ENCODE measurements at regions not wholly inside any gene's neighbourhood (a gene's known extent, or its start where the extent isn't known, plus 50 kb on each side); places are given as distances from the start of the nearest gene placed in this dataset.

DNA sequence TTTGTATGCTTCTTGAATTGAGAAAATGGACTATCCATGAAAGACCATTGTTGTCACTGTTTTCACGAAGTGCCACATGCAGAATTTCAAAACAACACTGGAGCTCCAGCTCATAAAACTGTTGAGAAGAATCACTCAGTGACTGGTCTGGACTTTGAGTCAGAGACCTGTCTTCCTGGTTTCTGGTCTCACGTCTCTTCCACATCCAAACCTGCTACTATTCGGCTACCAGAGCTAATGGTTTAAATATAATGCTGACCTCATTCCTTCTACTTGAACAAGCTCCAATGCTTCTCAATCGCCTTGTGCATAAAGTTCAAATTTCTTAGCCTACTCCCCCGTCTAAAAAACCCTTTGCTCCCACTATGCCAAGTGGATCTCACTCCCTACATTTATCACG is 227.9 kb upstream of the NR2F2 start:
- no peak overlapping the region for H3K4me3 Mint-ChIP-seq
- H3K27me3 Mint-ChIP-seq = no peaks in the 10 kb centered on the region
- H3K4me1 Mint-ChIP-seq = no peaks in the 10 kb centered on the region
- H3K9me3 Mint-ChIP-seq = no peaks in the 10 kb centered on the region
- no peaks in the 10 kb centered on the region for H3K36me3 Mint-ChIP-seq
- H3K27ac Mint-ChIP-seq = no peak overlapping the region
- CTCF ChIA-PET = no interaction called here
- DNase-seq = no peak

DNA sequence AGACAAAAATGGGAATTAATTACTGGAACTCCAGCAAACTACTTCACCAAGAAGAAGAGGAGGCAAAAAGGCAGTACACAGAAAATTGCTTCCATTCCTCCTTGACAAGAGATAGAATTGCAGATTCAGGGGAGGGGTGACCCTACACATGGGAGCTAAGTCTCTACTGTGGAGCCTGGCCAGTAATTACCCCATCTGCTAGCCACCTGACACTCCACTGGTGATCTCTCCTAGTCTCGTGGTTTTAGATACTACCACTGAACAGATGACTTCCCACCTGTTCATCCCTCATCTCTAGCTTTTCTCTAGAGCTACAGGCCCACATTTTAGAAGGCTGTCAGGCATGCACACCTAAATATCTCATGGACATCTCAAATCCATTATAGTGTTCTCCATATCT is 224.3 kb upstream of the NR2F2 start:
- CTCF ChIA-PET = no interaction called here
- Mint-ChIP-seq H3K4me1 (no peaks in the 10 kb centered on the region), H3K27ac (no peak overlapping the region), H3K4me3 (no peak overlapping the region), H3K27me3 (no peaks in the 10 kb centered on the region), H3K36me3 (no peaks in the 10 kb centered on the region), H3K9me3 (no peaks in the 10 kb centered on the region)
- no peak for DNase-seq

DNA sequence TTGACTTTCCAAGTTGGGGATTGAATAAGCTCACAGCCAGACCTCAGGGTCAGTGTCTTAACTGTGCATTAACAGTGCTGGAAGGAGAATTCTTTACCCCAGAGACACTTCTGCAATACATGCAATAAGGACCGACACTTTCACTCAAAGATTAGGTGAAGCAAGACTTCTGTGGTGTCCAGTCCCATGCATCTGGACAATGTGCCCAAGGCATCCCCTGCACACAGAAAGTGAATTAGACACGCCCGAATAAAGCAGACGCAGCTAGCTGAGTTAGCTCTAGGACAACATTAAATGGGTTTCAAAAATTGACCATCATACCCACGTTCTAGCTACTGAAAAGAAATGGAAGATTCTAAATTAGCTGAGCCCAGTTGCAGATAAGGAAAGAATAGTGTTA is 223.9 kb upstream of the NR2F2 start:
- Mint-ChIP-seq H3K27ac (no peak overlapping the region), H3K27me3 (no peaks in the 10 kb centered on the region), H3K4me3 (no peak overlapping the region), H3K36me3 (no peaks in the 10 kb centered on the region), H3K9me3 (no peaks in the 10 kb centered on the region), H3K4me1 (no peaks in the 10 kb centered on the region)
- CTCF ChIA-PET = no interaction called here
- no peak for DNase-seq

DNA sequence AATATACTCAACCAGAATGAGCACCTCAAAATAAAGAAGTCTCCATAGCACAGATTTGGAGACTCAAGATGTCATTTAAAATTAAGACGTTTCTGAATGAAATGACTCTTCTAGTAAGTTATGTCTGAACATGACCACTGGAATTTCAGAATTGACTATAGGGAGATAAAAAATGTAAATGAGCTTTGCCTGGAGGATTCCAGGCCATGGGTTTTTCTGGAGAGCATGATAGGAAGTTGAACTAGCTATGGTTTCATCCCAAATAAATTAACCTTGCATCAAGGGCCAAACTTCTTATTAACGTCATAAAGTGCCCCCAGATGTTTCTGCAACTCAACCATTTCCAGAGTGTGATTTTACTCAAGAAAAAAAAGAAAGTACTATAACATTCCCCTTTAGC is 222.6 kb upstream of the NR2F2 start:
- Mint-ChIP-seq H3K27ac (no peak overlapping the region), H3K4me1 (no peaks in the 10 kb centered on the region), H3K27me3 (no peaks in the 10 kb centered on the region), H3K9me3 (no peaks in the 10 kb centered on the region), H3K4me3 (no peak overlapping the region), H3K36me3 (no peaks in the 10 kb centered on the region)
- CTCF ChIA-PET = no interaction called here
- DNase-seq = no peak

DNA sequence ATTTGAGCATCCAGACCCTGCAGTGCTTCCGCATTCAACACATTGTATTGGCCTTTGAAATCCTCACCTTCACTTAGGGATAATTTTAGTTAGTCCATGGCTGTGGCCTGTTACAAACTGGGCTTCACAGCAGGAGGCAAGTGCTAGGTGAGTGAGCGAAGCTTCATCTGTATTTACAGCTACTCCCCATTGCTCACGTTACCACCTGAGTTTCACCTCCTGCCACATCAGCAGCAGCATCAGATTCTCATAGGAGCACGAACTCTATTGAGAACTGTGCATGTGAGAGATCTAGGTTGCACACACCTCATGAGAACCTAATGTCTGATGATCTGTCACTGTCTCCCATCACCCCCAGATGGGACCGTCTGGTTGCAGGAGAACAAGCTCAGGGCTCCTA is 222.1 kb upstream of the NR2F2 start:
- H3K4me3 Mint-ChIP-seq = no peak overlapping the region
- no peaks in the 10 kb centered on the region for H3K9me3 Mint-ChIP-seq
- H3K27ac Mint-ChIP-seq = no peak overlapping the region
- no peaks in the 10 kb centered on the region for H3K36me3 Mint-ChIP-seq
- no peak for DNase-seq
- CTCF ChIA-PET = no interaction called here
- no peaks in the 10 kb centered on the region for H3K27me3 Mint-ChIP-seq
- no peaks in the 10 kb centered on the region for H3K4me1 Mint-ChIP-seq

DNA sequence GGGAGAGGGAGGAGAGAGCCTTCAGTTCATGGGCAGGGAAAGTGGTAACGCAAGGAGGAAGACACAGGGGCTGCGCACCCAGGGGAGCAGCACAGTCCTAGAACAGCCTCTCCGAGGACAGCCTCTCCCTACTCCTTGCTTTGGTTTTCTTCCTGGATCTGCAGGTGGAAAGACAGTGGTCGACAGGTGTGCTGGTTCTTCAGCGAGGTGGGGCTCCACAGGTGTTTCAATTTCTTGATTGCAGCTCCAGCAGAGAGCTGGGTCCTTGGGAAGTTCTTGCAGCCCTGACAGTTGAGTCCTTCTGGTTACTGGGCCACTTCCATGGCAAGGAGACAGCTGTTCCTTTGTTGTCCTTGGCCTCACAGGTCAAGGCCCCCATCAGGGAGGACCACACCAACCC is 220.7 kb upstream of the NR2F2 start:
- H3K27ac Mint-ChIP-seq = no peak overlapping the region
- no peaks in the 10 kb centered on the region for H3K4me1 Mint-ChIP-seq
- CTCF ChIA-PET = no interaction called here
- no peaks in the 10 kb centered on the region for H3K9me3 Mint-ChIP-seq
- H3K36me3 Mint-ChIP-seq = no peaks in the 10 kb centered on the region
- H3K27me3 Mint-ChIP-seq = no peaks in the 10 kb centered on the region
- H3K4me3 Mint-ChIP-seq = no peak overlapping the region
- DNase-seq = no peak

DNA sequence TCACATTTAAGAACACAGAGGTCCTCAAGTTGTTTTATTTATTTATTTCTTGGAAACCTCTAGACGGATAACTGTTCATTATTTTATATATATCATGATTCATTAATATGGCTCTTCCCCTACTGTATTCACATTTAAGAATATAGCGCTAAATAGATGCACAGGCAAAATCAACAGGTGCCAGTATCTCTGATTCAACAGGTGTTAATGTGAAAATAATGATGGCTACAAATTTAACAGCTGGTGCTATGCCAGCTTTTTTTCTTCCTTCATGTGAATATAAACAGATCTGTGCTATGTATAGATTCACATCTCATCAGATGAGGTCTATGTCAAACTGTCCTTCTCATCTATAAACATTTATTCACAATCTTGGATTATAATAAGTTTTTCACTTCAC is 218.5 kb upstream of the NR2F2 start:
- Mint-ChIP-seq H3K27ac (no peak overlapping the region), H3K27me3 (no peaks in the 10 kb centered on the region), H3K9me3 (no peaks in the 10 kb centered on the region), H3K4me3 (no peak overlapping the region), H3K36me3 (no peaks in the 10 kb centered on the region), H3K4me1 (no peaks in the 10 kb centered on the region)
- DNase-seq = no peak
- CTCF ChIA-PET = no interaction called here

DNA sequence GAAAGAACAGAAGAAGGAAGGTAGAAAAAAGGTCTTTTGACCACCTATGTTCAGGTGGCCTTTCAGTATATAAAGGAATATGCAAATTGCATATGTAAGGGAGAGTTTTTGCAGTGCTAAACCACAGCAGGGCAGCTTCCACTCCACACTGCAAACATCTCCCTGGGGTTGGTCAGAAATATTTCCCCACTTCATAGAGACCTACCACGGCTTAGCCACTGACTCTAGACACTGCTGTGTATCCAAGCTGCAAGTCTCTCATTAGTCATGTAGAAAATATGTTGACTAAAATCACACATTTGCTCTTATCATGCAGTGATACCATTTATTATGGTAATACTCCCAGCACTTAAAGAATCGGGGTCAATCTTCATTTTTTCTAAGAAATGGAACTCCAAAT is 214.9 kb upstream of the NR2F2 start:
- CTCF ChIA-PET = interaction anchor here (0.7 kb wide), 1 partner anchor 72 kb away, joined by 3 read pairs; no protein-coding TSS in a partner anchor
- no peak overlapping the region for H3K4me3 Mint-ChIP-seq

DNA sequence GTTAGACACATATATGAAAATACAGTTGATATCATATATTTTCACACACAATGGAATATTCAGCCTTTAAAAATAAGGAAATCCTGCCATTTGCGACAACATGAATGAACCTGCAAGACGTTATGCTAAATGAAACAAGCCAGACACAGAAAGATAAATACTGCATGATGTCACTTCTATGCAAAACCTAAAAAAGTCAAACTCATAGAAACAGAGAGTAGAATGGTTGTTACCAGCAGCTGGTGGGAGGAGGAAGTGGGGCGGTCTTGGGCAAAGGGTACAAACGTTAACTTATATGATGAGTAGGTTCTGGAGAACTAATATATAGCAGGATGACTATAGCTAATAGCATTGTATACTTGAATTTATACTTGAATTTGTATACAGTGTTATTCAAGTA is 213.2 kb upstream of the NR2F2 start:
- H3K4me3 Mint-ChIP-seq = no peak overlapping the region
- no peaks in the 10 kb centered on the region for H3K36me3 Mint-ChIP-seq
- no peak overlapping the region for H3K27ac Mint-ChIP-seq
- no peaks in the 10 kb centered on the region for H3K9me3 Mint-ChIP-seq
- no peaks in the 10 kb centered on the region for H3K4me1 Mint-ChIP-seq
- no peak for DNase-seq
- CTCF ChIA-PET = no interaction called here
- no peaks in the 10 kb centered on the region for H3K27me3 Mint-ChIP-seq

More for the DNA sequence above, 214.9 kb upstream of the NR2F2 start:
- H3K9me3 Mint-ChIP-seq = no peaks in the 10 kb centered on the region
- no peaks in the 10 kb centered on the region for H3K36me3 Mint-ChIP-seq
- no peaks in the 10 kb centered on the region for H3K27me3 Mint-ChIP-seq
- H3K4me1 Mint-ChIP-seq = no peaks in the 10 kb centered on the region
- no peak for DNase-seq
- H3K27ac Mint-ChIP-seq = no peak overlapping the region

DNA sequence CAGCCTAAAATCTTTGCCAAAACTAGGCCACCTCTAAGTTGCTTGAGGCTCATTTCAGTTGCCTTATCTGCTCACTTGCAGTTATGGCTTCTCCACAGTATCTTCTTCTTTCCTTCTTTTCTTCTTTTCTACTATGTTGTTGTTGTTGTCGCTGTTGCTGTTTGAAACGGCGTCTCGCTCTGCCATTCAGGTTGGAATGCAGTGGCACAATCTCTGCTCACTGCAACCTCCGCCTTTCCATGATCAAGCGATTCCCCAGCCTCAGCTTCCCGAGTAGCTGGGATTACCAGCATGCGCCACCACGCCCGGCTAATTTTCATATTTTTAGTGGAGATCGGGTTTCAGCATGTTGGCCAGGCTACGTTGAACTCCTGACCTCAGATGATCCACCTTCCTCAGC is 210.8 kb upstream of the NR2F2 start:
- Mint-ChIP-seq H3K4me3 (no peak overlapping the region), H3K9me3 (no peaks in the 10 kb centered on the region), H3K27ac (no peak overlapping the region), H3K36me3 (no peaks in the 10 kb centered on the region), H3K4me1 (no peaks in the 10 kb centered on the region), H3K27me3 (no peaks in the 10 kb centered on the region)
- CTCF ChIA-PET = no interaction called here
- no peak for DNase-seq

DNA sequence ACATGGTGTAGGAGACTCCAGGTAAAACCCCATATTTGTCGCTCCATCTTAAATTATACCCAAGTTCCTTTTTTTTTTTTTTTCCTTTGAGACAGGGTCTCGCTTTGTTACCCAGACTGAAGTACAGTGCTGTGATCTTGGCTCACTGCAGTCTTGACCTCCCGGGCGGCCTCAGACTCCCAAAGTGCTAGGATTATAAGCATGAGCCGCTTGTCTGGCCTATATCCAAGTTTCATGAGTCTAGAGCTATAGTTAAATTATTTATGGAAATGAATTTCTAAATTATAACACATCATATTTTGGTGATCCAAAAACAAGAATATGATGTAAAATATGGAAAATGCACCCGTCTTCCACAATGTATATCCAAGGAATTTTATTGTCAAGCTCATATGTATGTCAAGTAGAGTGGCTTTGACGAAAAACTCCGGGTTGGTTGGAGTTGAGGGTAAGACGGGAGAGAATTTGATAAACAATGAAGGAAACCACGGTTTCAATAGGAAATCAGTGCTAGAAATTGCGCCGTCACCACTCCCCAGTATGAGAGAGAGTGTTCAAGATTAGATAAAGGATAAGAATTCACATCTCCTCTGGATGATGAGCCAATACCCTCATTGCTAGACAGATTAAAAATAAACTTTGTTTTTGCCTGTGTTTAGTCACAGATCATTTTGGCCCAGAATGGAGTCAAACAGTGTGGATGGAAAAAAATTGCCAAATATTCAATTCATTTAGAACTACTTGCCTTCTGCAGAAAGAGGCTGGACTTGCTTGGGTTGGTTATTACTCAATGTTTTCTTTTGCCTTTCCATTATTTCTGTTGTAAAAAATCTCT is 209.2 kb upstream of the NR2F2 start:
- Mint-ChIP-seq H3K4me1 (no peaks in the 10 kb centered on the region), H3K9me3 (no peaks in the 10 kb centered on the region), H3K27me3 (no peaks in the 10 kb centered on the region), H3K36me3 (no peaks in the 10 kb centered on the region), H3K4me3 (no peak overlapping the region), H3K27ac (no peak overlapping the region)
- CTCF ChIA-PET = no interaction called here
- DNase-seq = no peak

DNA sequence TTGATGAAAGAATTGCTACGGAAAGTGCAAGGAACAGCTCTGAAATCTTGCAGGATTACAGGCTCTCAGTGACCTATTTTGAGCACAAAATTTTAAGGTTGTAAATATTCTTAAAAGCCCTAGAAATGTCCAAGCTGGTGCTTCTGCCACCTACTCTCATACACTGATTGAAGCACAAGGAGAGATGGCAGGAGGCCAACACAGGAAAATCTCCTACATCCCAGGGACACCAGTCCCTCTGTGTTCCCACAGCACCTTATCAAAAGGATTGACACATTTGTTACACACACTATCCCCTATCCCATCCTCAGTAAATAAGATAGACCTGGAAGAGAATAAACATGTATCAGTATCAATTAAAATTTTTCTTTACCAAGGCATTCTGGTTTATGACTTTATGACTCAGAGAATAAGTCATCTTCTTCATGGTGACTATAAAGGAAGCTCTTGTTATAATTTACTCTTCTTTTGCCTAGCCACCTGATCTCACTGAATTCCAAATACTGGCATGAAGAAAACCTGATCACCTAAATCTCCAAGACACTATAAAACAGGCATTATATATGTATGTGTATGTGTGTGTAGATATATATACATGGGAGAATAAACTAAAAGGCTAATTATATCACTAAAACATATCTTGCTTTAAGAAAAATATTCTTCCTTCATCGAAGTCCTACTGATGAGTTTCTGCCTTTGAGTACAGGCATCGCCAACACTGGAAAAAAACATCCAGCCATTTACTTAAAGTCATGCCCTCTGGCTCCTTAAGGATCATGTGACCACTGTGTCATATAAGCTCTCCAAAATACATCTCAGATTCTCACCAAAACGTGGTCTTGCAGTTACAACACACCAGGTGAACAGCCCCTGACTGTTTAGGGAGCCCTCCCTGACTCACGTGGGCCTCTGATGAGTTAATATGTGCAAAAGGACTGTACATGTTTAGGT is 208.1 kb upstream of the NR2F2 start:
- H3K4me1 Mint-ChIP-seq = no peaks in the 10 kb centered on the region
- no peaks in the 10 kb centered on the region for H3K9me3 Mint-ChIP-seq
- H3K27me3 Mint-ChIP-seq = no peaks in the 10 kb centered on the region
- CTCF ChIA-PET = no interaction called here
- H3K36me3 Mint-ChIP-seq = no peaks in the 10 kb centered on the region
- no peak for DNase-seq
- no peak overlapping the region for H3K4me3 Mint-ChIP-seq
- H3K27ac Mint-ChIP-seq = no peak overlapping the region

DNA sequence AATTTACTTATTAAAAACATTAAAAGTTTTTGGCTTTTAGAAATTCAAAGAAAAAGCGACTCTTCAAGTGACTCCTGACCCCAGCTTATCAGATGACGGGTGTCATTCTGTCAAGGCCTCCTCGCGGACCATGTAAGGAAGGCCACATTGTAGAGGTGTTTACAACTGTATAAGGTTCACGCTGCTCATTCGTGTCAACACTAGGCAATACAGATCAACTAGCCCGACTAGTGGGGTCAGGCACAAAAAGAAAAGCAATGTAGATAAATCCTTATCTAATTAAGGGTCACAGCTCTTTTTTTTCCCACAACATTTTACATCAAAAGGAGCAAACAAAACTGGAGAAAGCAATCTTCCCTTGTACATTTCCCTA is 207.5 kb upstream of the NR2F2 start:
- Mint-ChIP-seq H3K27ac (no peak overlapping the region), H3K4me3 (no peak overlapping the region), H3K27me3 (no peaks in the 10 kb centered on the region), H3K9me3 (no peaks in the 10 kb centered on the region), H3K4me1 (no peaks in the 10 kb centered on the region), H3K36me3 (no peaks in the 10 kb centered on the region)
- no peak for DNase-seq
- CTCF ChIA-PET = no interaction called here

DNA sequence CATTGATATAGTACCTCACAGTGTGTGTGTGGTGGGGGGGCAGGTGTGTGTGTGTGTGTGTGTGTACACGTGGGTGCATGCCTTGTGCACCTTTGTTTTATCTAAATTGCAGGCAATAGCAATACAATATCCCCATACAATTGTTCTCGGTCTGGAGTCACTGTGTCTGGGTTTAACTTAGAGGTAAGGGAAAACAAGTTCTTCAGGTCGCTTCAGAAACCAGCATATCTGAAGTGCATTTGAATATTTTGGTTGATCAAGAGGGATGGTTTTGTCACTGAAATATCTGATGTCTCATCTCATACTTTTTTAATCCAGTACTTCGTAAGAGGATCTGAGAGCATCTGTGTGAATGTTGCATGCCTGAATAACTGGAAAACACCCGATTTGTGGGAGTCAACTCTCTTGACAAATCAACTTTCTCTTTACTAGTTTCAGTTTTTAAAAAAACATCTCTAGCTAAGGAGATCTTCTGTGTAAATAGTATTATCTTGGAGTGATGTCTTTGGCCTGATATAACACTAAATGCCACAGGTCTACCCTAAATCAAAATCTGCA is 206.8 kb upstream of the NR2F2 start:
- Mint-ChIP-seq H3K27me3 (no peaks in the 10 kb centered on the region), H3K36me3 (no peaks in the 10 kb centered on the region), H3K27ac (no peak overlapping the region), H3K9me3 (no peaks in the 10 kb centered on the region), H3K4me3 (no peak overlapping the region), H3K4me1 (no peaks in the 10 kb centered on the region)
- CTCF ChIA-PET = no interaction called here
- DNase-seq = no peak

DNA sequence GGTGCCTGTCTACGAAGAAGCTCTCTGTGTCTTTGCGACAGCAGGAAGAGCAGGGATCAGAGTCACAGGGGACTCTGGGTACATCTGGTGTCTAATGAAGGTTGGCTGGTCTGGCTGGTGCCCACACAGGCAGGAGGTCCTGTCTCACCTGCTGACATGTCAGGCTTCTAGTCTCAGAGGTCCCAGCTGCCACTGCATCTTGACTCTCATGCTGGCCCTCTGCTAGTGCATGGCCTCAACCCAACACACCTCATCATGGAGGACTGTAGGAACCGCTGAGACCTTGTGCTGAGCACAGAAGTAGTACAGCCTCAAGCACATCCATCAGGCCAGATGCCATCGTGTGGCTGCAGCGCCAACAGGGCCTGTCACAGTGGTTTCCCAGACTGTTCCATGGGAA is 206.1 kb upstream of the NR2F2 start:
- no peak overlapping the region for H3K4me3 Mint-ChIP-seq
- H3K27ac Mint-ChIP-seq = no peak overlapping the region
- no peaks in the 10 kb centered on the region for H3K4me1 Mint-ChIP-seq
- DNase-seq = no peak
- no peaks in the 10 kb centered on the region for H3K36me3 Mint-ChIP-seq
- no peaks in the 10 kb centered on the region for H3K9me3 Mint-ChIP-seq
- no peaks in the 10 kb centered on the region for H3K27me3 Mint-ChIP-seq
- CTCF ChIA-PET = no interaction called here
